ENCODE measurements at regions not wholly inside any gene's neighbourhood (a gene's known extent, or its start where the extent isn't known, plus 50 kb on each side); places are given as distances from the start of the nearest gene placed in this dataset. TPM values are rescaled to one million over a fixed set of nuclear protein-coding genes. Genes with fewer than 3 reads are reported as not detected.

Small RNAs in the stretch of these regions (small RNA-seq; reads per million reads assigned to genes)
- gene RF00322 (not detected), gene RN7SL292P (not detected), gene ROBO2P1 (not detected)

Data from urinary bladder (tissue), 1 donor.